ENCODE measurements at regions not wholly inside any gene's neighbourhood (a gene's known extent, or its start where the extent isn't known, plus 50 kb on each side); places are given as distances from the start of the nearest gene placed in this dataset.

GRCh38 chr3:31093606-31094005, 199.1 kb upstream of the GADL1 start:
- no peak for TF ChIP-seq EP300 (IDR thresholded peaks at IDR 0.05)
- TF ChIP-seq, protein P1, sequence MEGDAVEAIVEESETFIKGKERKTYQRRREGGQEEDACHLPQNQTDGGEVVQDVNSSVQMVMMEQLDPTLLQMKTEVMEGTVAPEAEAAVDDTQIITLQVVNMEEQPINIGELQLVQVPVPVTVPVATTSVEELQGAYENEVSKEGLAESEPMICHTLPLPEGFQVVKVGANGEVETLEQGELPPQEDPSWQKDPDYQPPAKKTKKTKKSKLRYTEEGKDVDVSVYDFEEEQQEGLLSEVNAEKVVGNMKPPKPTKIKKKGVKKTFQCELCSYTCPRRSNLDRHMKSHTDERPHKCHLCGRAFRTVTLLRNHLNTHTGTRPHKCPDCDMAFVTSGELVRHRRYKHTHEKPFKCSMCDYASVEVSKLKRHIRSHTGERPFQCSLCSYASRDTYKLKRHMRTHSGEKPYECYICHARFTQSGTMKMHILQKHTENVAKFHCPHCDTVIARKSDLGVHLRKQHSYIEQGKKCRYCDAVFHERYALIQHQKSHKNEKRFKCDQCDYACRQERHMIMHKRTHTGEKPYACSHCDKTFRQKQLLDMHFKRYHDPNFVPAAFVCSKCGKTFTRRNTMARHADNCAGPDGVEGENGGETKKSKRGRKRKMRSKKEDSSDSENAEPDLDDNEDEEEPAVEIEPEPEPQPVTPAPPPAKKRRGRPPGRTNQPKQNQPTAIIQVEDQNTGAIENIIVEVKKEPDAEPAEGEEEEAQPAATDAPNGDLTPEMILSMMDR (IDR thresholded peaks at IDR 0.05), result no peak
